RPMI8226 (cell line): ENCODE measurements at regions not wholly inside any gene's neighbourhood (a gene's known extent, or its start where the extent isn't known, plus 50 kb on each side); places are given as distances from the start of the nearest gene placed in this dataset.
"Not testable (repeated sequence)": the region's sequence is repeated elsewhere in the genome, so short reads cannot be mapped to it uniquely, and the experiment has no call there.

ENCODE experiments used
- DNase-seq: peaks from one replicate; pipeline ENCODE4 v3.0.0-alpha.2; 2015

DNA sequence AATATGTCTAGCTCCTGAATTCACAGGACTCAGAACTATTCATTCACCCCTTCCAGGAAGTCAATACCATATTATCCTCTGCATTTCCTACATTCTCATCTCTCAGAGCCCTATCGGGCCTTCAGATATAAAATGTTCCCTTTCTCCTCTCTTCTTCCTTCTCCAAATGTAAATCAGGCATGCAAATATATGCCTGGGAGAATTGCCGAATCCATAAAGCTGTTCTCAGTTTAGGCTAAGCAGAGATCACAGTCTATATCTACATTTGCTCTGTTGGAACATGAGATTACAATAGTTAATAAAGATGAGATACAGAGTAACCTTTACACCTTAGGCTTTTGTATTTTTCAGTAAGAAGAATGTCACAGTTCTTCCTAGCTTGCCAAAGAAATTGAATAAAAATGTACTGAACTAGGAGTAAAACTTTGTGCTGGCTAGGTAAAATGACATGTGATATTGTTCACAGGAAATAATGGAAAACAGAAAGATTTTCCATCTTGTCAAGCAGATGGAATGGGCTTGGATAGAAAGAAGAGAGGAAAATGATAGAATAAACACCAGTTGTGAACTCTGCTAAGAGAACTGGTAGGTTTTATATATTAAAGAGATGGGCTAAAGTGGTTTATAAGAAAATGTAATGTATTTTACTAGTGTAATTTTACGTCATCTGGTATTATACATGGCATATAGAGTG is 161.5 kb downstream of the NRIP1 start:
- no peak for DNase-seq

DNA sequence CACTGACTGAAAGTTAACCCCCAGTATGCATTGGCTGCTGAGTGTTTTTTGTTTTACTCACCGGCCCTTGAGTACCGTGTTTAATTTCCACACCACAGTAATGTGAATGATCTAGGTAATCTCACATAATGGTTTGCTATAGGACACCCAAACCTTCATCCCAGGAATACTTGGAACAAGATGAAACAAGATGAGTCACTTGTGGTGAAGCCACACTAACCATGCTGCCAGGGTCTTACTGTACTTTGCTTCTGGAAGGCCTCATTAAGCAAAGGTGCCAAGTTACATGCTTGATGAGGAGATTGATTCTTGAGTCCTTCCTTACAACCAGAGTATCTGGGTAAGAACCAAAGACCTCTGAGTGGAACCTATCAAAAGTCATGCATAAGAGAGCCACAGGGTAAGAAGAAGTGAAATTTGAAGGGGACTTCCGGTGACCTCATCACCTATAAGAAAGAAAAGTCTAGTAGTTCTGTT is 163.3 kb downstream of the NRIP1 start:
- DNase-seq: no peak

DNA sequence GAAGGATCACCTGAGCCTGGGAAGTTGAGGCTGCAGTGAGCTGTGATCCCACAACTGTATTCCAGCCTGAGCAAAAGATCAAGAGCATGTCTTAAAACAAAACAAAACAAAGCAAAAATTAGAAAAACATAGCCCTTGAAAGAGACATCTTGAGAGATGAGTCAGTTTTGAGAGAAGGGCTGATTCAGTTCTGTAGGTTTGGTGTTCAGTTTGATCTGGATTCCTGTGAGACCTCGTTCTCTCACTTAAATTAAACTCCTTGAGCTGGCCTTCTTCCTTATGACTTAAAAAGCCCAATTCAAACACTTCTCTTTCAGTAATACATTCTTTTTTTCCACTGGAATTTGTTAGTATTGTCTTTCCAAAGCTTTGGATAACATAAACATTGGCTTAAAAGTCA is 164.2 kb downstream of the NRIP1 start:
- DNase-seq: no peak

DNA sequence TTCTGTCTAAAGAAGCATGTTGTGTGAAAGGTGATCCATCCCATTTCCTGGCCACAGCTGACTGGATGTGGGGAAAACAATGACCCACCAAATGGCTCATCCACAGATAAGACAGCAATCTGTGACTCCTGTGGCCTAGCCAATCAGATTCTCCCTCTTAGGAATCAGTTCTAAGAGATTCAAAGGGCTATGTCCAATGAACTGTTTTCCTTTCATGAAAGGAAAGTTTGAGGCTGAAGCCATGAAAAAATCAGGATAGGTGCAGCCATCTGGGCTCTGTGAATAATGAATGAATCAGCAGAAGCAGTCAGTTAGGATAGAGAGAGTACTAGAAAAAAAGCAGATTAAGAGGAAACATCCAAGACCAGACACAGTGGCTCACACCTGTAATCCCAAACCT is 164.7 kb downstream of the NRIP1 start:
- DNase-seq: no peak

DNA sequence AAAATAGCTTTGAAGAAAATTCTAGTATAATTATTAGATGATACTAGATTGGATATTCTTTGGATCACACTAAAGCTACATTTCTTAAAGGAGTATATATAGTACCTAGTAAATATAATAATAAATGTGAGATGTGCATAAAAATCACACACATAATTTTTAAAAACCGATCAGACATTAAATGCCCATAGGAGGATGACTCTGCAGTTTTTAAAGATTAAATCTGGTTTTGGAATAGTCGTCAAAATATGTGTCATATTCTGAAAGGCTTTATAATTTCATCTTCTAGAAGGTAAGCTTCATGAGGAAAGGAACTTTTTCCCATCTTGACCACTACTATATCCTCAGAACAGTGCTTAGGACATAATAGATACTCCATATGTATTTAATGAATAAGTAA is 169.0 kb downstream of the NRIP1 start:
- DNase-seq: no peak

DNA sequence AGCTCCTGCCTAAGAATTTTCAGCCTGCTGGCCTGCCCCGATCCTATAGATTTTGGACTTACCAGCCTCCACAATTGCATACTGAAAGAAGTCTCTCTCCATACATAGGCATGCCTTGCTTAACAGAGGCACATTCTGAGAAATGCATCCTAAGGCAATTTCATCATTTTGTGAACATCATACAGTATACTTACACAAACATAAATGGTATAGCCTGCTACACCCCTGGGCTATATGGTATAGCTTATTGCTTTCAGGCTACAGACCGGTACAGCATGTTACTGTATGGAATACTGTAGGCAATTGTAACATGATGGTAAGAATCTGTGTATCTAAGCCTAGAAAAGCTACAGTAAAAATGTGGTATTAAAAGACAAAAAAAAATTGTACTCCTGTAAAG is 174.7 kb downstream of the NRIP1 start:
- DNase-seq: no peak

DNA sequence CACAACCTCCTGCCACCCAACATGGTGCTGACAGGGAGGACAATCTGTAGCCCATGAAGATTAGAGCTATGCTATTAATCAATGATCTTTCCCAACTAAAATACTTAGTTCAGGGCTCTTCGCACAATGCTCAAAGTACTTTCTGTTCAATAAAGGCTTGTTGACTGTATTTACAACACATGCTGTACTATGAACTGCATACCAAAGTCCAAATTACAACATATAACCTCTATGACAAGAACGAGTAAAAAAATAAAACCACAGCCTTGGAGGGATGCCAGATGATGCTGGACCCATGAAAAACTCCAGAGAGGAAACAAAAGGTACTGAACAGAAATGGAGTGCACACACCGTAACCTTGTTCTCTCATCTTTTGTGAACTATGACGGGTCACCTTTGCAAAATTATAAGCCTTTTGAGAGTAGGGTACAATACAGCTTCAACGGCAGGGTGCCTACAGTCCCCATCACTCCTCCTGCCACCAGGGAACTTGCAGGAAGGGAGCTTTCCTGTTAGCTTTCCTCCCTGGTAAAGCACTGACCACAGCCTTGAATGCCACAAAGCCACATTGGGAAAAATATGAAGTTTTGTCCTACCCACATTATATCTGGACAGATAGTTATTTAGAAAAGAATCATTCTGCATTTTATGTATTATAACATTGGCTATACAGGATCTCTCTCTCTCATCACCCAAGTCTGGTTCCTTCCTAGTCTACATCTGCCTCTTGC is 175.6 kb downstream of the NRIP1 start:
- DNase-seq: no peak

DNA sequence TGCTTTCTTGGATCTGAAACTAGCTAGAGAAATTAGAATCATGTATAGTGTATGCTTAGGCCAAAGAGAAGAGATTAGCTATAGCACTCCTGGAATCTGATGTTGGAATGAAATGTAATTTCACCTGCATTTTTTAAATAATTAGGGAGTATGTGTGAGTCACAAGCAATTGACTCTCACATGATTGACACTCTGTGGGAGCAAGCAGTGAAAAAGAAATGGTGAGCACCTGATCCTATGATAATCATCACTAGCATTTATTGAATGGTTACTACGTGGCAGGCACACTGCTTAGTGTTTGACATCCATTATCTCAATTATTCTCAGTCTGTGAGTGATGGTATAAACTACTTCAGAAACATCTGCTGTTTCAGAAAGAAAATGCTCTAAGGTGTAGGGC is 176.6 kb downstream of the NRIP1 start:
- no peak for DNase-seq

DNA sequence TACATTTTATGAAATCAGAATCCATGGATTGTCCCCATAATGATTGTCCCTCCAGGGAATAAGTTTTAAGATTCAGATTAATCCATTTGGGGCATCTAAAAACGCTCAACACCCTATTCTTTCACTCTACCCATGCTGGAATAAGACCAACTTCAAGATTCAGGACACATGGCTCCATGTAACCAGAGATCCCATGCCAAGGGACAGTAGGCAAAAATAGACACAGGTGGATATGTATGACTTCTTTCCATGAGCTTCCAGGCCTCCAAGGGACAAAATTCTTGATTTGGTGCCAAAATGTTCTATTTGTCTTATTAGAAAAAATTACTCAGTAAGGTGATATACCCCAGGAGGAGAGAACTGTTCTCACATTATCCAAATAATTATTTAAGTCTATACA is 178.8 kb downstream of the NRIP1 start:
- no peak for DNase-seq

DNA sequence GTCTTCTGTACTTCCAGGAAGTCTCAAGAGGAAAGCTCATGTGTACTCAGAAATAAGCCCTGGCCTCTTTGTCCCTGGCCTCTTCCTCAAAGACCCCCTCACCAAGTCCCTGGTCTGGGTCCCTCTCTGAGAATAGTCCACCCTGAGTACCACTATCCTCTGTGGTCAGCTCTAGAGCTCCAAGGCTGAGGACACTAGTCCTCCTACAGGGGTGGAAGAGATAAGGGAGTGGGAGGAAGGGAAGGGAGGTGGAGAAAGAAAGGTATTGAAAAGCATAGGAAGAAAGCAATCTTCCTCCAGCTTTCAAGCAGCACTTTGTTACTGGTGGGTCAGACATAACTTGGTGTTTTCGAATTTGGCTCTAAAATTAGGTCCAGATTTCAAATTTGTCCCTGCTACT is 181.4 kb downstream of the NRIP1 start:
- DNase-seq: no peak

DNA sequence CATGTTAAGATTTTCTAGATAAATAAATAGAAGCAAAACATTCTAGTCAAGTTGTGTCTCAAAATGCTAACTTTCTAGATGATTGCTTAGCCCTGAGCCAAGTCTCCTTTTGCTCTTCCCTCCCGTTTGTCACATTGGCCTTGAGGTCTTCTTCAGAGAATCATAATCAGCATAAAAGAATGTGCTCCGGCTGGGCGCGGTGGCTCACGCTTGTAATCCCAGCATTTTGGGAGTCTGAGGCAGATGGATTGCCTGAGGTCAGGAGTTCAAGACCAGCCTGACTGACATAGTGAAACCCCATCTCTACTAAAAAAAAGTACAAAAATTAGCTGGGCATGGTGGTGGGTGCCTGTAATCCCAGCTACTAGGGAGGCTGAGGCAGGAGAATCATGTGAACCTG is 182.3 kb downstream of the NRIP1 start:
- DNase-seq: not testable (repeated sequence)

DNA sequence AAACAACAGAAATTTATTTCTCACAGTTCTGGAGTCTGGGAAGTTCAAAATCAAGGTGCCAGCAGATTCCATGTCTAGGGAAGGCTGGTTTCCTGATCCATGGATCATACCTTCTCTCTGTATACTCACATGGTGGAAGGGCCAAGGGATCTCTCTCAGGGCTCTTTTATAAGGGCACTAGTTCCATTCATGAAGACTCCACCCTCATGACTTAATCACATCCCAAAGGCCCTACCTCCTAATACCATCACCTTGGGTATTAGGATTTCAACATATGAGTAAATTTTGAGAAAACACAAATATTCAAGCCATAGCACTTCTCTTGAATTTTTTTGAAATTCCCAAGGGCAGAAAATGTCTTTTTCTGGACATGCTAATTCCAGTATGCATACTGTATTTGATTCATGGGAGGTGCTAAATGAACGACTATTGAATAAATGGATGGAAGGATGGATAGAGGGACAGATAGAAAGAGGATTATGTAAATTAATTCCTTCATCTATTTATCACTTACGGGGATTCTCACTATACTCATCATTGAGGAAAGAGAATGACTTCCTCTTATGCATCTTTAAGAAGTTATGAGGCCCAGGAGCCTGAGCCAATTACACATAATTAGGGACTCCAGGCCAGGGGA is 182.8 kb downstream of the NRIP1 start:
- no peak for DNase-seq

DNA sequence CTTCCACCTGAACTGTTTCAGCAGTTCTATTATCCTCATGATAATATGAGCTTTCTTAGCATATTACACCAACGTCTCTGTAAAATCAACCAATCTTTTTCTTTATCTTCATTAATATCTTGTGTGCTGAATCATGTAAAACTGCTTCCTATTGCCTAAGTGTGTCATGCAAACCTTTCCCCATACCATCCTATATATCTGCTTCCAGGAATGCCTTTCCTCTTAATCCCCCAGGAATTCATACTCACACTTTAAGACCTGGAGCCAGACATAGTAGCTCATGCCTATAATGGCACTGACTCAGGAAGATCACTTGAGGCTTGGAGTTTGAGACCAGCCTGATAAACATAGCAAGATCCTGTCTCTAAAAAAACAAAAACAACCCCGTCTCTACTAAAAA is 183.9 kb downstream of the NRIP1 start:
- DNase-seq: no peak

DNA sequence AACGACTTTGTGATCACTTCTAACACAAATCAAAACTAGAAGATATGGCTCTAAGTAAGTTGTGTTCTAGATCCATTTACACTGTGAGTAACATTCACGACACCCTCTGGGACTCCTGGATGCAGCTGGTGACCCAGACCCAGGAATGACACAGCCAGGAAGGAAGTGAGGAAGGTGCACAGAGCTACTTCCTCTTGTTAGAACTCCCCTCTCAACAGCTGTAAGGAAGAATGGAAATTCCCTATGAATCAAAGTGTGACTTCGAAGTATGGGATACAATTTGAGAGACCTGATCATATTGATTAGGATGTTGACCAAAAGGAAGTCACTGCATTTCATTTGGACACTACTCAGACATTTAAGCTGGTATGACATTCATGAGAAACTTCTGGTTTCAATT is 185.3 kb downstream of the NRIP1 start:
- DNase-seq: no peak

DNA sequence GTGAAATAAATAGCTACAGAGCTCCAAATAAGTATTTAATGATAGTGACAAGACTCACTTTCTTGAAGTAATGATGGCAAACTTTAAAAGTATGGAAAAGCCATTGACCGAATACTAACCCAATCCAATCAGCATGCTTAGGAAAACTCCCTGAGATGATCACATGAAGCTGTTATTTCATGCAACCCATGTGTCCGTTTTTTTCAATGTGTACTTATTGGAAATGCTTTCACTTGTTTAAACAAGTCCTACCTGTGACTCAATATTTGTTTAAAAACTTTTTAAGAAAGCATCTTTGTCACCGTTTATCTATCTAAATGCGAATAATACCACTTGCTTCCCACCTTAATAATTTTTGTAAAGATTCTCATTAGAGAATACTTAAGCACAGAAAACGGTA is 185.8 kb downstream of the NRIP1 start:
- DNase-seq: no peak

DNA sequence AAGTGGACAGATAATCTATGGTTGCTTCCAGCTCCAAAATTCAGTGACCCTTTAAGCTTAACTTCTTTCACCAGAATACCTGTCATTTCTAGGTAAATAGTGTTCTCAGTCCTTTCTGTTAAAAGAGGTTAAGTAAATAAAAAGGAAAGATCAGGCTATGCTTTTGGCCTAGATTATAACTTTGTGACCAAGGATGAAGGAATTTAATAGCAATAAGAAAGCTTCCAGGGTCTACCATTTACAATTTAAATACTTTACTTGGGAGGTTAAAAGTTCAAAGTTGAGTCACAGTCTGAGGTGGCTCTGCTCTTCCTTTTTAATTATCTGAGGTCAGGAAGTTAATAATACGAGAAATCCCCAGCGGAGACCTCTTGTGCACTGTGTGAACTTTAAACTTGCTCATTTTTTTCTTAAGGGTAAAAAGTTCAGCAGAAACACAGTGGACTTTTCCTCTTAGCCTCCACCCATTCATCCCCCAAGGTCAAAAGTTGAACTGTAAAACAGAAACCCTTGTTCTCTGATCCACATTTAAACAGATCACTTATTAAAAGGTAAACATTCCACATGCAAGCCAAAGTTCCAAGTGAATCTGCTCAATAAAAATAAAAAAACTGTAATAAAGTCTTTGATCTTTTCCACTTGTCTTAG is 187.1 kb downstream of the NRIP1 start:
- DNase-seq: no peak

DNA sequence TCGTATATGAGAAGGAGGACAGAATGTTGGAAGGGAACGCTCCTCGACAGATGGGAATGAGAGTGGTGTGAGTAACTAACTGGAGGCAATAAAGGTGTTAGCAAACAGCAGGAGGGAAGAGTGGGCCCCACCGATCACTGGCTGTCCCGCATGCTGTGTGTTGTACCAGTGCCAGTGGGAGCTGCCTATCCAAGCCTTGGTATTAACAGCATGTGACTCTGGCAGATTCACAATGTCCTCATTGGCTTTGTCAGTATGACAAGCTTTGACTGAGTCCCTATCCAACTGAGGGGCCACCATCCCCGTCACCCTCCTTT is 188.3 kb downstream of the NRIP1 start:
- no peak for DNase-seq

DNA sequence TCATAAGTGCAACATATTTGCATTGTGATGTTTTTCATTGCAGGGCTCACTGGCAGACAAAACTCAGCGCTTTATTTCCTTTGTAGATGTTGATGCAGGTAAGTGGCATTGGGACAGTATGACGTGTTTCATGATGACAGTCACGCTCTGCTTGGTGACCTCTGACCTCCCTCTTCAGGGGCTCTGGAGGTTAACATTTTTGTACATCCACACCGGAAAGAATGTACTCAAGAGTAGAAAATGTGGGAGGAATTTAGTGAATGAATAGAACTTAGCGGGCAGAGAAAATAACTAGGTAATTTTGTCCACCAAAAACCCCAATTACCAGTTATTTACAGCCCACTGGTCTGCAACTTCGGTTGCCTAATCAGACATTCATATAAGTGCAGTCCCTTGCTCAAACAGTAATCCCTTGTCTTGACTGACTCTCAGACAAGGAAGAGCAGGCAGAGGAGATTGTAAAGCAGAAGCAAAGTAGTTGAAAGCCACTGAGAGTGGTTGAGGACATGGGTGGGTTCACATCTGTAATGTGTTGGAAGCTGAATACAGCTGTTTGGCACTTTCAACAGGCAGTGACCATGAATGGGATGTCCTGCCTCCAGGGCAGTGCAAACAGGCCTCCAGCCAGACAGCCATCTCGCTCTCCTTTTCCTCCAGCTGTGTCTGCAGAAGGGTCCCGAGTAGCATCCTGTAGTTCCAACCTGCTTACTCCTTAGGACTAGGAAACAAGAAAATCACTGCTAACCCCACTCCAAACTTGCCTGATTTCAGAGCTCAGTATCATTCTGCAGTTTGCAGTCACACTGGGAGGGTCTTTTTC is 188.9 kb downstream of the NRIP1 start:
- DNase-seq: no peak

DNA sequence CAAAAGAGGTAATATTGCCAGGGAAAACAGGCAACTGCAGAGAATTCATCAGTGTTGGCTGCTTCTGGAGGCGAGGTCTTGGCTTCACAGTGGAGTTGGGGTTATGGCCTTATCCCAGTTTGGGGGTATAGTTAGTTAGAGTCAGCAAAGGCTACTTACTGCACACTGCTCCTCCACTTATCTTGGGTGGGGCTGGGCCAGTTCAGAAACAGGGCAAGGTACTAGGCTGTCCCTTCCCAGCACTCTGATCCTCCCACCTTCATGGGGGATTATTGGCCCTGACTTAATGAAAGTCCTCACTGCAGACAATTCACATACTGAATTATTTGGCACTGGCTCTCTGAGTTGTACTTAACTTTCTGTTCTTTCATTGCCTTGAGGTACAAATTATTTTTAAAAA is 189.6 kb downstream of the NRIP1 start:
- DNase-seq: no peak

DNA sequence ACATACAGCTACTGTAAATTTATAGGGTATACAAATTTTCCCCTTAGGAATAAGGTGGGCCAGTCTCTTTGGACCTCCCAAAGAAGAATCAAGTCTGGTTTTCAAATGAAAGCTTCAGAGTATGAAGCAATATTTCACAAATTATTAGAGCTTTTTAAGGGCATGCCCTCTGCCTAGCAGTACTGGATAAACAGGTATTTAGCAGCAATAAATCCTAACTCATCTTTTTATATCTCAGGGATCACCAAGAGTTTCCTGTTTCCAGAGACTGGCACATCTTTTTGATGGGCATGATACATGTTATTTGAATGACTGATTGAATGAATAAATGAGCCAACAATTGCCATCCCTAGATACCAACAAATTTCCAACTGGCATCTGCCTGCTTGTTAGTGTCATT is 190.4 kb downstream of the NRIP1 start:
- DNase-seq: no peak

DNA sequence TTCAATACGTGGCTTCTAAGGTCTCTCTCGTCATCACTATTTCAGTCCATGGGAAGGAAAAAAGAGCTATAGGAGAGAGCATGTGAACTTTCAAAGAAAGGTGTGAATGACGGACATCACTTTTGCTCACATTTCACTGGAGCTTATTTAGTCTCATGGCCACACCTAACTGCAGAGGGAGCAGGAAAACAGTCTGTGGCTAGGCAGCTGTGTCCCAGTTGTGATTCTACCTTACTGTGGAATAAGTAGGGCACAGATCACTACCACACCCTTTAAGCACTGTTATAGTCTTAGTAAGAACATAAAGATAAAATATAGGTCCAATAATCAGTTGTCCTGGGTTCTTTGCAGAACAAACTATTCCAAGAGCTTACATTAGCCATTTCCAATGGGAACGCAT is 192.9 kb downstream of the NRIP1 start:
- no peak for DNase-seq

DNA sequence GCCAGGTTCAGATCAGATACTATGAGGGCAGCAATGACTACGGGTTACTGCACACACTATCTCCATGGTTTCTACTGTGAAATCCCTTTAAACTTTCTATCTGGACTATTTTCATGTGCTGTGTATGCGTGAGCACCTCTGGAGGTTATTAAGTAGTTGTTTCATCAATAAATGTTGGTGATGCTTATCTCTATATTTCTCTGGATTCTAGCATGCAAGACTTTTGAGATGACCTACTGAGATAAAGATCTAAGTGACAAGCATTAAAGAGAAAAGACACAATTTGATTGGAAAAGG is 194.0 kb downstream of the NRIP1 start:
- DNase-seq: no peak
